ENCODE measurements at regions not wholly inside any gene's neighbourhood (a gene's known extent, or its start where the extent isn't known, plus 50 kb on each side); places are given as distances from the start of the nearest gene placed in this dataset.
"Not testable (repeated sequence)": the region's sequence is repeated elsewhere in the genome, so short reads cannot be mapped to it uniquely, and the experiment has no call there.

GRCh38 chrX:23061116-23061515 is 61.4 kb downstream of the DDX53 start:
- no peak for DNase-seq

GRCh38 chrX:23062359-23062758 is 62.6 kb downstream of the DDX53 start:
- DNase-seq = no peak

- DNase-seq = no peak
Measured at GRCh38 chrX:23066588-23067281, 67.0 kb downstream of the DDX53 start.

GRCh38 chrX:23075461-23075860 is 75.7 kb downstream of the DDX53 start:
- not testable (repeated sequence) for DNase-seq

- no peak for DNase-seq
Measured at GRCh38 chrX:23079347-23079746, 79.6 kb downstream of the DDX53 start.

- DNase-seq = no peak
Measured at GRCh38 chrX:23100826-23101225, 101.1 kb downstream of the DDX53 start.

- DNase-seq = no peak
Measured at GRCh38 chrX:23103546-23103945, 103.8 kb downstream of the DDX53 start.

- DNase-seq = no peak
Measured at GRCh38 chrX:23114241-23114640, 114.5 kb downstream of the DDX53 start.

GRCh38 chrX:23115651-23116050 is 115.9 kb downstream of the DDX53 start:
- DNase-seq = no peak

GRCh38 chrX:23118163-23118562 is 118.4 kb downstream of the DDX53 start:
- DNase-seq = no peak

- DNase-seq = no peak
Measured at GRCh38 chrX:23118890-23119527, 119.2 kb downstream of the DDX53 start.

- DNase-seq = no peak
Measured at GRCh38 chrX:23127586-23127985, 127.8 kb downstream of the DDX53 start.

- no peak for DNase-seq
Measured at GRCh38 chrX:23133551-23133950, 133.8 kb downstream of the DDX53 start.

- peak in 1 of 51 donors; percentile 0 for DNase-seq
Measured at GRCh38 chrX:23134136-23134535, 134.4 kb downstream of the DDX53 start.

- no peak for DNase-seq
Measured at GRCh38 chrX:23136816-23137215, 137.1 kb downstream of the DDX53 start.

GRCh38 chrX:23168291-23168690 is 166.4 kb upstream of the PTCHD1 start:
- no peak for DNase-seq

- no peak for DNase-seq
Measured at GRCh38 chrX:23185951-23186350, 148.7 kb upstream of the PTCHD1 start.

- DNase-seq = no peak
Measured at GRCh38 chrX:23187819-23188218, 146.8 kb upstream of the PTCHD1 start.

GRCh38 chrX:23194885-23195554 is 139.6 kb upstream of the PTCHD1 start:
- no peak for DNase-seq

GRCh38 chrX:23195761-23196160 is 138.9 kb upstream of the PTCHD1 start:
- DNase-seq = no peak

GRCh38 chrX:23201706-23202105 is 132.9 kb upstream of the PTCHD1 start:
- DNase-seq = no peak

- DNase-seq = no peak
Measured at GRCh38 chrX:23202326-23202725, 132.3 kb upstream of the PTCHD1 start.

GRCh38 chrX:23223169-23223568 is 111.5 kb upstream of the PTCHD1 start:
- no peak for DNase-seq

Data from hypothalamus (tissue), 51 donors.